ENCODE measurements at regions not wholly inside any gene's neighbourhood (a gene's known extent, or its start where the extent isn't known, plus 50 kb on each side); places are given as distances from the start of the nearest gene placed in this dataset.

DNA sequence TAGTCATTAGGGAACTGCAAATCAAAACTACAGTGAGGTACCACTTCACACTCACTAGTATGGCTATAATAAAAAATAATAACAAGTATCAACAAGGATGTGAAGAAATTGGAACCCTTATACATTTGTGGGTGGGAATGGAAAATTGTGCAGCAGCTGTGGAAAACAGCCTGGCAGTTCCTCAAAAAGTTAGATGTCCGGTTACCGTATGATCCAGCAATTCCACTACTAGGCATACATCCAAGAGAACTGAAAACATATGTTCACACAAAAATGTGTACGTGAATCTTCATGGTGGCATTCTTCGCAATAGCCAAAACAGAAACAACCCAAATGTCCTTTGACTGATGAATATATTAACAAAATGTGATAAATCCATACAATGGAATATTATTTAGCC, 187.9 kb upstream of the LYSMD4 start:
- ChIA-PET POLR2A (ENCODE audit: unreplicated experiment) (no interaction called here), CTCF (no interaction called here)
- intact Hi-C loops (cut with micrococcal nuclease; ENCODE audit: unreplicated experiment) = loop anchor here (10.0 kb wide), 2 partner anchors 654 to 684 kb away; partner anchors contain the start of genes ASB7 and LINS1
- no peaks in the 10 kb centered on the region for H3K4me1 ChIP-seq (replicated peaks; ENCODE audit: insufficient read depth)
- no peaks in the 10 kb centered on the region for H3K79me2 ChIP-seq (ENCODE audit: low read depth)
- H3K27ac ChIP-seq = no peak overlapping the region
- no peaks in the 10 kb centered on the region; the same call in 1 of the 2 replicates for H3K9me3 ChIP-seq (ENCODE audit: insufficient read depth, low read depth)
- no peaks in the 10 kb centered on the region for H4K20me1 ChIP-seq (ENCODE audit: insufficient read depth)
- DNase-seq = no peak
- no TSS peak for BruUV-seq (replicated peaks)
- TF ChIP-seq, protein P1, sequence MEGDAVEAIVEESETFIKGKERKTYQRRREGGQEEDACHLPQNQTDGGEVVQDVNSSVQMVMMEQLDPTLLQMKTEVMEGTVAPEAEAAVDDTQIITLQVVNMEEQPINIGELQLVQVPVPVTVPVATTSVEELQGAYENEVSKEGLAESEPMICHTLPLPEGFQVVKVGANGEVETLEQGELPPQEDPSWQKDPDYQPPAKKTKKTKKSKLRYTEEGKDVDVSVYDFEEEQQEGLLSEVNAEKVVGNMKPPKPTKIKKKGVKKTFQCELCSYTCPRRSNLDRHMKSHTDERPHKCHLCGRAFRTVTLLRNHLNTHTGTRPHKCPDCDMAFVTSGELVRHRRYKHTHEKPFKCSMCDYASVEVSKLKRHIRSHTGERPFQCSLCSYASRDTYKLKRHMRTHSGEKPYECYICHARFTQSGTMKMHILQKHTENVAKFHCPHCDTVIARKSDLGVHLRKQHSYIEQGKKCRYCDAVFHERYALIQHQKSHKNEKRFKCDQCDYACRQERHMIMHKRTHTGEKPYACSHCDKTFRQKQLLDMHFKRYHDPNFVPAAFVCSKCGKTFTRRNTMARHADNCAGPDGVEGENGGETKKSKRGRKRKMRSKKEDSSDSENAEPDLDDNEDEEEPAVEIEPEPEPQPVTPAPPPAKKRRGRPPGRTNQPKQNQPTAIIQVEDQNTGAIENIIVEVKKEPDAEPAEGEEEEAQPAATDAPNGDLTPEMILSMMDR (conservative IDR thresholded peaks at IDR 0.05) = no peak
- H3K27me3 ChIP-seq (ENCODE audit: insufficient read depth, low read depth) = peaks cover 72% of the 10 kb centered on the region
- no peak overlapping the region for H2AFZ ChIP-seq
- H3K9me2 ChIP-seq (ENCODE audit: insufficient read depth) = no peaks in the 10 kb centered on the region; the same call in 1 of the 2 replicates
- H3K4me2 ChIP-seq = no peak overlapping the region
- no peak overlapping the region for H3K4me3 ChIP-seq
- no peaks in the 10 kb centered on the region for H3K36me3 ChIP-seq (ENCODE audit: low read depth)
- H3F3A ChIP-seq (ENCODE audit: insufficient read depth, low read depth) = 0 out of 2 replicates have a peak, but pooled peaks cover 5% of the 10 kb centered on the region

DNA sequence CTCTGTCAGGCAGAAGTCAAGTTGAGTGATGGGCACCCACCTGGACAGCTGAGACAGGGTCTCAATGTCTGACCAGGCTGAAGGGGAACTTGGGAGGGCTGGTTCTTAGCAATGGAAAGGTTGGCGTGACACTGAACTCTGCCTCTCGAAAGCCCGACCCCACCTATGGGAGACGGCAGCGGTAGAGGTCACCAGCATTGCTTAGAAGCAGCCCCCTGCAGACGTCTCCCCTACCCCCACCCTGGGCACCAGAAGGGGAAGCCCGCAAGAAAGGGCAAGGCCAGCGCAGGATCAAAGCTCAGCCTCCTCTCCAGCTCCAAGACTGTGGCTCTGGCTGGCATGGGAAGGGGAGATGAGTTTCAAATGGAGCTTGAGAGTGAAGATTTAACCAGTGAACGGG, 184.8 kb upstream of the LYSMD4 start:
- CTCF ChIA-PET = no interaction called here

DNA sequence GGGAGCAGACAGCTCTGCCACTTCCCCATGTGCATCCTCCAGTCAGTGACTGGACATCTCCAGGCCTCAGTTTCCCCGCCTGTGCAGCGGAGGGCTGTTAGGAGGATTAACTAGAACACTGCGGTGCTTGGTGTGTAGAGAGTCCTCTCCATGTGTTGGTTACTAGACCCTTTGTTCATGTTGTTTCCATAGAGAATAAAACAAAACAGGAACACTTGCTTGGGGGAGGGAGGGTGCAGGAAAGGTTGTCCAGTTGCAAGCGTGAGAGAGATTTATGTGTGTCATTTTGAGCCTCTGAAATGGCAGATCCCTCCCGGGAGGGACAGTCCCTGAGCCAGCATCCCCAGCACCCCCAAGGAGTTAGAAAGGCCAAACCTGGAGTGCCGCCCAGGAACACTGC, 184.0 kb upstream of the LYSMD4 start:
- DNase-seq = no peak
- CTCF ChIA-PET = no interaction called here
- POLR2A ChIA-PET (ENCODE audit: unreplicated experiment) = no interaction called here
- Histone ChIP-seq H2AFZ (no peak overlapping the region), H3K79me2 (ENCODE audit: low read depth) (no peaks in the 10 kb centered on the region), H3K27ac (no peak overlapping the region), H3K4me1 (replicated peaks; ENCODE audit: insufficient read depth) (no peaks in the 10 kb centered on the region), H3K9me2 (ENCODE audit: insufficient read depth) (no peaks in the 10 kb centered on the region; the same call in 1 of the 2 replicates), H3K27me3 (ENCODE audit: insufficient read depth, low read depth) (peaks cover 80% of the 10 kb centered on the region), H3K36me3 (ENCODE audit: low read depth) (no peaks in the 10 kb centered on the region), H3F3A (ENCODE audit: insufficient read depth, low read depth) (no peaks in the 10 kb centered on the region), H4K20me1 (ENCODE audit: insufficient read depth) (no peaks in the 10 kb centered on the region), H3K9me3 (ENCODE audit: insufficient read depth, low read depth) (no peaks in the 10 kb centered on the region; the same call in 1 of the 2 replicates), H3K4me3 (no peak overlapping the region), H3K4me2 (no peak overlapping the region)
- intact Hi-C loops (cut with micrococcal nuclease; ENCODE audit: unreplicated experiment) = no loop called here
- BruUV-seq (replicated peaks) = no TSS peak
- TF ChIP-seq, protein P1 (conservative IDR thresholded peaks at IDR 0.05) = no peak
- no peak for TF ChIP-seq EZH2 (IDR thresholded peaks at IDR 0.05; ENCODE audit: low read depth)

More for the DNA sequence above, 184.8 kb upstream of the LYSMD4 start:
- Histone ChIP-seq H3K9me2 (ENCODE audit: insufficient read depth) (no peaks in the 10 kb centered on the region; the same call in 1 of the 2 replicates), H2AFZ (no peak overlapping the region), H3K27ac (no peak overlapping the region), H3K79me2 (ENCODE audit: low read depth) (no peaks in the 10 kb centered on the region), H3K36me3 (ENCODE audit: low read depth) (no peaks in the 10 kb centered on the region), H3K27me3 (ENCODE audit: insufficient read depth, low read depth) (peaks cover 74% of the 10 kb centered on the region), H3K4me1 (replicated peaks; ENCODE audit: insufficient read depth) (no peaks in the 10 kb centered on the region), H3K4me2 (no peak overlapping the region), H4K20me1 (ENCODE audit: insufficient read depth) (no peaks in the 10 kb centered on the region), H3K4me3 (no peak overlapping the region), H3F3A (ENCODE audit: insufficient read depth, low read depth) (no peaks in the 10 kb centered on the region), H3K9me3 (ENCODE audit: insufficient read depth, low read depth) (no peaks in the 10 kb centered on the region; the same call in 1 of the 2 replicates)
- no peak for DNase-seq
- POLR2A ChIA-PET (ENCODE audit: unreplicated experiment) = no interaction called here
- BruUV-seq (replicated peaks) = no TSS peak
- TF ChIP-seq, protein P1 (conservative IDR thresholded peaks at IDR 0.05) = no peak
- TF ChIP-seq EZH2 (IDR thresholded peaks at IDR 0.05; ENCODE audit: low read depth) = no peak
- intact Hi-C loops (cut with micrococcal nuclease; ENCODE audit: unreplicated experiment) = no loop called here

Measured in PC-9 (cell line).